ENCODE measurements at regions not wholly inside any gene's neighbourhood (a gene's known extent, or its start where the extent isn't known, plus 50 kb on each side); places are given as distances from the start of the nearest gene placed in this dataset.

DNA sequence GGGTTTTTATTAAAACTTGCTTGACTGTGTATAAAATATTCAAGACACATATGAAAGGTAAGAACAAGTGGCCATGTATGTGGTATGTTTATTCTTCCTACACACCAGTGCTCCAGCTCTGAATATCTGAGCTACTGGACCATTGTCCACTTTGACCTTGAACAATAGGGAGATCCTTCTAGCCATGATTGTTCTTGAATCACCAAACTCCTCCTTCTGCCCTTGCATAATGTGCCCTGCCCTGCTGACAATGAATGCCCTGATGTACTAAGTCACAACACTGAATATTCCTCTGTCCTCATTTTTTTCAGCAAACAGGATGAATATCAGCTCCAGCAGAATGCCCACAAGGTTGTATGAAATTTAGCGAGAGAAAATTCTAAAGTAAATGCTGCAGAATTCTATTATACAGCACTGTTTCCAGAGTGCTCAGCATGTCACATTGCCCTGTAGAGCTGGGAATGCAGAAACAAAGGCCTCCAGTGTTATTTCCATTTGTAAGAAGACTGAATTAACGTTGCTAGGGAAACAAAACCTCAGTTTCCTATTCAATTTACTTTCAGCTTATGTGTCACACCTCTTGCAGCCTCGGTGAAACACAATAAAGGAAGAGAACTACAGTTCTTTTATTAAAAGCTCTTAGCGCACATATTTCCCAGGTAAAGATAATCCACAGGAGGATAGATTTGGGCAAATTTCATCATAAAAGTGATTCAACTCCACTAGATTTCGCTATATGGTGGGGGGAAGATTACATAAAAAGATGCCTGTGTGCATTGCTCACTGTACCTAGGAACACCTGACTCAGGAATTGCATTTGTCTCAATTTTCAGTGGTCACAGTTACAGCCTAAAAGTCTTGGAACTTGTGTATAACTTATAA lies 187.4 kb upstream of the ATP1B1 start:
- DNase-seq = no peak

DNA sequence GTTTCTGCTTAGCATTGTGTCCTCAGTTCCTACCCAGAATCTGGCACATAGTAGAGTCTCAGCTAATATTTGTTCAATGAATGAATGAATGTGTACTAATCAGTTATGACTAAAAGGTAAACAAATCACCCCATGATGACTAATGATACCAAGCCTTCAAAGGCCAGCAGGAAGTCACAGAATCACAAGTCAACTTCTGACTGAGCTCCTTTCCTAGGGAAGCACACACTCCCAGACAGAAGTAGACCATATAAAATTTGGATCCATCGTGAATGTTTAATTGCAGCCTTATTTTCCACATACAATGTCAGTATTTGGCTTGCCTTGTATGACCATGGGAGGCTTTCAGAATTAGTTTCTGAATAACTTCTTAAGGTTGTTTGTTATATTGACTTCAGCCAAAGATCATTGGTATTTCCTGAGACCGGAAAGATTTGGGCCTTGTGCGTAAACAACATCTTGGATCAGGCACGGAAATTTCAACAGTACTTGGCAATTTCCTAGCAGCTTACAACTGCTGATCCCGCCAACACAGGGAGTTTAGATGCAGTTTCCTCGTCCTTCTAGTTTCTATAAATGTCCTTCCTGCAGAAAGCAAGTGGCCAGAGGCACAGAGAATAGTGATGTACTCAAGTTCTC lies 185.9 kb upstream of the ATP1B1 start:
- no peak for DNase-seq

DNA sequence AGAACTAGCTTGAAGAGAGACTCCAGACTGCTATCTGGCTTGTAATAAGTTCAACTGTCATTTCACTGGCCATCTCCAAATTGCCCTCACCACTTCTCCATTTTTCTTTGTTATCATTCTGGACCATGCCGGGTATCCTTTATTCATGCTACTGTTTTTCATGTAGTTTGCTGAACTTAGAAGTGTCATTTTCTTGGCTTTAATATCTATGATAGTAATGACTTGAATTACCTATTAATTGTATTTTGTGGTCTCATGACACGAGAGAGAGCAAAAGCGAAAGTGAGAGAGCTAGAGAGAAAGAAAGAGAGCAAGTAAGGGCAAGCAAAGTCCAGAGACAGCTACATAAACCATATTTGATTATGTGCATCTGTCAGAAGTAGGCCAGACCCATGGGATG lies 184.9 kb upstream of the ATP1B1 start:
- no peak for DNase-seq

DNA sequence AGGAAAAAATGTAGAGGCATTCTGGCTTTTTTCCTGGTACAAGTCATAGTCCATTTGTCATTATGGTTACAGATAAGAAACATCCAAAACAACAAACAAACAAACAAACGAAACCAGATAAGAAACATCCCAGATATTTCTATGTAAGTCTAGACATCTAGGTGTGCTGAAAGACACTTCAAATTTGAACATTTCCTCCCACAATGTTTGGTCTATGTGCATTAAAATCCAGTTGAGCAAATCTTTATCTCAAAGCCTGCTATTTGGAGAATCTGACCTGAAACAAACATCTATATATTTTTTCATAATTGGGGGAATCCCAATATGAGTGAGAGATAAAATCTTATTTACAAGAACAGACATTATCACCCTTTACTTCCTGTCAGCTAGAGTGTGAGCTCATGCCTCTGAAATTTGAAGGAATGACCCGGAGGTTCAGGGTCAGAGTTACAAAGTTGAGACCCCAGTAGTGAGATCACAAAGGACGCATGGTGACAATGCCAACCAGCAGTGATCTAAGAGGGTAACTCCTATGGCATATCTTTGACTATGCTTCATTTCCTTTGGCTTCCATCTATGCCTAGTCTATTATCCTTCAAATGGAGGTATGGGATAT lies 182.9 kb upstream of the ATP1B1 start:
- DNase-seq = no peak

DNA sequence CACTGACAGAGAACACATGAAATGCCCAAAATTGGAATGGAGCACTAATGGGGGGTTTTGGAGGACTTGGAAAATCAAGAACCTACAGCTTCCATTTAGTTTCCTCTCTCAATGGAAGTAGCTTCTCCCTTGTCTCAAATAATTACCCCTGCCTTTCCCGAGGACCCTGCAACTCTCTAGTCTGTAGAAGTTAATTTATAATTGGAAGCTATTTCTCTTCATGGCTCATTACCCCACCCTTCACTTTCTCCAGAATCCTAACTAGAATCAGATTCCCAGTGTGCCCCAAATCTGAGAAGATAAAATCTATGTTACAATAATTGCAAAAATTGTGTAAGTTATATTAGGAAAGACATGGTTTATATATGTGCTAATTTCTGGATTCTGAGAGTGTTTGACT lies 181.5 kb upstream of the ATP1B1 start:
- no peak for DNase-seq

DNA sequence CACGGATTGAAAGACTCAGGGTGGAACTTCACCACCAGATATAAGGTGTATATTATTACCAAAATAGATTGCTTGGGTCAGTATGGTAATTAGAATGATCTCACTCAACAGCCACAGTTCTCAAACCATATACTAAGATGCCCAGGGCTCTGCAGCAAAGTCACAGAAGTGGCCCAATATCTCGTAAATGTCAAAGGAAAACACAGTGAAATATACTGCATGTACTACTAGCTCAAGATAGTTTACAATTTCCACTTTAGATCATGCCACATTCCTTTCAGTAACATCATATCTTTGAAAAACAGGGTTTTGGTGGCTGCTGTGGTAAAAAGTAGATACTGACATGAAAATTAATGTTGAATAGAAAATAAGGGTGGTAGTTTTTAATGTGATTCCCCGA lies 180.3 kb upstream of the ATP1B1 start:
- no peak for DNase-seq

DNA sequence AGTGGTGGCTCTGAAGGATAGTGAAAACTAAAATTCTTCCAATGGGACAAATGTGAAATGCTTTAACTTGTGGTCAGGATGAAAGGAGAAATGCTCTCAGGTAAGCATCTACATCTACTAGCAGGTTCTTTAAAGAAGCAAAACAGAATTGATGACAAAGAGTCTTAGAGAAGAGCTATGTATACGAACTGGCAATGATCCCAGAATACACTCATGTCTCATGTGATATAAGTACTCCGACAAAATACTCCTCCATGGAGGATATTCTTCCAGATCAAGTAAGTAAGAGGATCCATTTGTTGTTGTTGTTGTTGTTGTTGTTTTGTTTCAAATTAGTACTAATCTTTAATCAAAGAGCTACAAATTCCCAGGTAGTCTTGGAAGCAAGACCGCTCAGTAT lies 174.0 kb upstream of the ATP1B1 start:
- no peak for DNase-seq

DNA sequence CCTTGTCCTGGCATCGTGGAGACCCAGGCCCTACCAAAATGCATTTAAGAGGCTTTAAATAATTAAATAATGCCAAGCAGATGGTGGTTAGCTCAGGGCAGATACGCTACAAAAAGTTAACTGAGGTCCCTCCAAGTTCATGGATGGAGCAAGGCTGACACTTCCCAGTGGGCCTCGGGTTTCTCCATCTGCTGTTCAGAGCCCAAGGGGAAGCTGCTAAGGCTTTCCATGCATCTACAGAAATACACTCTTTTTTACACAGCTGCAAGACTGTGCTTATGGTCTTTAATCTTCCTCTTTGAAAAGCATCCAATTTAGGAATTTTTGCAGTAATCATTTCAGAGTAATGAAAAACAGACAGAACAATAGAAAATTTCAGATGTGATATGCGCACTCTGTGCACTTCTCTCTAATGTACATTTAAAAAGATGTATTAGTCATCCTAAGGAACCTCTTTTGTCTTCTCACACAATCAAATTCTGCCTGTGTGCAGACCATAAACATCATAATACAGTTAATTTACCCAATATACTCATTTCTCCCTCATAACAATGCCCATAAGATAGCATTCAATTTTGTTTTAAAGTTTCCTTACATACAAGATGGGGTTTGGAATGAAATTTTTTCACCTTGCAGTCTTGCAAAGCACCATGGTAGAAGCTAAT lies 173.2 kb upstream of the ATP1B1 start:
- DNase-seq = no peak

DNA sequence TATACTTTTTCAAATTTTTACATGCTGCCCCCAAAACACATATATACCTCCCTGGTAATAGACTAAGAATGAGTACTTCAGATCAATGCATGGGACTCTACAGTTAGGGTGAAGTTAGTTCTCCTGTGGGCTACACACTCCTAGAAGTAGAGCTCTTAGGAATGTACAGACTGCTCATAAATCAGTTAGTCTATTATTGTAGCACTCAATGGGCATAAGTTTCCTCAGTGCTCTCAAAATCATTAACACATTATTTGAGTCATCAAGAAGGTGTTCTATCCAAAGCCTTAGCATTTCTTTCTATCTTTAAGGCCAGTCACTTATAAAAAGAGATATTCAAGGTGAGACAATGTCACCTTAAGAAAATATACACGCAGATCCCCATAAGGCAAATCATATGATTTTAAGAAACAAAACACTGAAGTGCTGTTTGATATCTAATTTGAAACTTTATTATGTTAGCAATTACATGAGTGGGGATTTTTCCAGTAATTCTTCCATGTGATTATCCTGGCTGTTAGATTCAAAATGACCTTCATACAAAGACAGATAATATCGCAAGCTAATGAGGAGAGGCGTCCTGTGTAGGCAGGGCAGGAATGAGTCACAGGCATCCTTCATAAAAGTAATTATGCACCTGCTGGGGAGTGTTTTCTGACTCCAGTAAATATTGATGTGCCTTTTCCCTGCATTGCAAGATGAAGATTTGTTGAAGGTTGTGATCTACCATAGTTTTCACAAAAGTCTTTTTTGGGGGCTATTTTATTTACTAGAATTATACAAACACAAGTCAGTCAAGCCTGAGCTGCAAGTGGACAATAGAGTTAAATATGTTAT lies 167.2 kb upstream of the ATP1B1 start:
- no peak for DNase-seq

DNA sequence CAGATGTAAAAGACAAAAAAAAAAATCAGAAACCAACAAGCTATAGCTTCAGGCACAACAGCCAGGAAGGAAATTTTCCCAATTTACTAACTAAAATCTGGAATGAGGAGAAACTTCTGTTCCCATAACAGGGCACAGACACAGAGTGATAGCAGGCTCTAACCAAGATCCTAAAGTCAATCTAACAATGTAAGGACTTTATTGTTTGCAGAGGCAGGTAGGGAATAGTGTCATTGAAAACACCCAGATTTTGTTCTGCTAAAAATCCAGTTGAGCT lies 166.6 kb upstream of the ATP1B1 start:
- DNase-seq = no peak

DNA sequence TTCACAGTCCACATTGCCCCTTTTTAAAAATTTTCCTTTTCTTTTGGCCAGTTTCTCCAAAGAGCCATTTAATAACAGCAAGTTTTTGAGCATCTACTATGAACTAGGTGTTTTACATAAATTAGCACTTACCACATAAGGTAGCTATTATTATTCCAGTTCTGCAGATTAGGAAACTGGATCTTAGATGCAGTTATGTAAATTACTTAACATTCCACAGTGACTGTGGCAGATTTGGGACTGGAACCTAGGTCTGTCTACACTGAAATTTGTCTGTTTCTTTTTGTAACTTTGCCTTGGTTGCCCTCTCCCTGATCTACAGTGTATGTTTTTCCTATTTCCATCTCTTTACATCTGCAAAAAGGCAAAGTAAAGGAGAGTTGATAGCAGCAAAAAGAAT lies 164.8 kb upstream of the ATP1B1 start:
- DNase-seq = no peak

DNA sequence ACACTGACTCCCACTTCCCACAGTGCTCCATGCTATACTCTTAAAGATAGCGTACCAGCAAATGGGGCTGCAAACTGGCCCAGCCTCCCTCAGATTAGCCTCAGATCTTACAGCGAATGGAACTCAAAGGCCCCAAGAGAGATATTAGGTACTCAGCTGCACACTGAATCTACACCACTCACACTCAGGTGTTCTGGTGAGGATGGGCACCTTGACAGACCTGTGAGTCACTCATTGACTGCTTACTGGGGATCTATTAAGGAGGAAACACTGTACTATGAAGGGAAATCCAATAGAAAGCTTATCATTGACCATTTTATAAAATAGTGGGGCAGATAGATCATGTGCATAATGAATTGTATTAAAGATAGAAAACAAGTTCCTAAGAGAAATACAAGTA lies 164.3 kb upstream of the ATP1B1 start:
- no peak for DNase-seq

DNA sequence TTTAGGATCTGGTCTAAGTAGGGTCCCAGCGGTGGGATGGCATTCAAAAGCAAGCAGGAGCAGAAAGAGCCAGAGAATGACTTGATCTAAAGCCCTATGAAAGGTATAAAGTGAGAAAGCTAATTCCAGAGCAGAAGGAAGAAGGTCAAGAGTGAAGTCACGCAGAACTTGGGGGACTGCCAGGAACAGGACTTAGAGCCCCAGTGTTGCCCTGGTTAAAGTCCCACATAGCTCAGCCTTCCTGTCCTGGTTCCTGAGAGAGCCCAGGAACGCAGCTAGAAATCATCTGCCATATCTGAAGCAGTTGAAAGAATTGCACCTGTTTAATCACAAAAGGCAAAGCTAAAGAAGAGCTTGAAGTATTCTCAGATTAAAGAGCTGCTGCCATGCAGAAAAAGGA lies 160.6 kb upstream of the ATP1B1 start:
- DNase-seq = no peak

DNA sequence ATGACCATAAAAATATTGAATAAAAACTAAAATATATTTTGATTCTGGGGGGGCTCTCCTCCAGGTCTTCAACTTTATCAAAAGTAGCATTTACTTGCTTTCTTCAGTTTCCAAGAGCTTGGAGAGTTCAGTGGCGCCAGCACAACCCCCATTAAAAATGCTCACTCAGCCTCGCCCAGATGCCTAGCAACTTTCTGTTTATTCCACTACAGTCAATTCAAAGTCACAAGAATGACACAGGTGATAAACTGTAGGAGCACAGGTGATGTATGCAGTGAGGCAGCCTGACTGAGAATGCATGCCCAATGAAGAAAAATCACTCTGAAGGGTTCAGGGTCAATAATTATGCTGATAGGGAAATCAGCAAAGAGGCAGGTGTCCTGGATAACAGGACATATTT lies 159.4 kb upstream of the ATP1B1 start:
- DNase-seq = no peak

DNA sequence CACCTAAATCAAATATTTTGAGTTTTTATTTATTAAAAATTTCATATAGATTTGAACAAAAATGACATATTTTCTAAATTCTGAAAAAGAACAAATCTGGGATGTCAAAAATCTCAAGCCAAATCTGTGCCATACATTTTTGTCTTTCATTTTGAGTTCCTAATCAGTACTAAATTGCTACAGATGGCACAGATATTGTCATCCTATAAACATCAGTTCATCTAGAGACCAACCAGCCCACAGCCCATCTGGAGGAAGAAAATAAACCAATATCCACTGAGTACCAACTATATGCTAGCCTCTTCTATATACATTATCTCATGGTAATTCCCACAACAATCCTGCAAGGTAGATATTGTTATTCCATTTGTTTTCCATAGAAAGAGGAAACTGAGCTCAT lies 156.8 kb upstream of the ATP1B1 start:
- DNase-seq = no peak

DNA sequence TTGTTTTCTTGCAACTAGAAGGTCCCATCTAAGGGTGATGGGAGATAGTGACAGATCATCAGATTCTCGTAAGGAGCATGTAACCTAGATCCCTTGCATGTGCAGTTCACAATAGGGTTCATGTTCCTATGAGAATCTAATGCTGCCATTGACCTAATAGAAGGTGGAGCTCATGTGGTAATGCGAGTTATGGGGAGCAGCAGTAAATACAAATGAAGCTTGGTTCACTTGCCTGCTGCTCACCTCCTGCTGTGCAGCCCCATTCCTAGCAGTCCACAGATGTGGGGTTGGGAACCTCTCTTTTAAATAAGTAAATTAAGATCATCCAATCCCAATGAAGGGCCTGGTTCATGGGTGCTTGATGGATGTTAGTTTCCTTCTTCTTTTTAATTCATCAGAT lies 148.7 kb upstream of the ATP1B1 start:
- DNase-seq = no peak

DNA sequence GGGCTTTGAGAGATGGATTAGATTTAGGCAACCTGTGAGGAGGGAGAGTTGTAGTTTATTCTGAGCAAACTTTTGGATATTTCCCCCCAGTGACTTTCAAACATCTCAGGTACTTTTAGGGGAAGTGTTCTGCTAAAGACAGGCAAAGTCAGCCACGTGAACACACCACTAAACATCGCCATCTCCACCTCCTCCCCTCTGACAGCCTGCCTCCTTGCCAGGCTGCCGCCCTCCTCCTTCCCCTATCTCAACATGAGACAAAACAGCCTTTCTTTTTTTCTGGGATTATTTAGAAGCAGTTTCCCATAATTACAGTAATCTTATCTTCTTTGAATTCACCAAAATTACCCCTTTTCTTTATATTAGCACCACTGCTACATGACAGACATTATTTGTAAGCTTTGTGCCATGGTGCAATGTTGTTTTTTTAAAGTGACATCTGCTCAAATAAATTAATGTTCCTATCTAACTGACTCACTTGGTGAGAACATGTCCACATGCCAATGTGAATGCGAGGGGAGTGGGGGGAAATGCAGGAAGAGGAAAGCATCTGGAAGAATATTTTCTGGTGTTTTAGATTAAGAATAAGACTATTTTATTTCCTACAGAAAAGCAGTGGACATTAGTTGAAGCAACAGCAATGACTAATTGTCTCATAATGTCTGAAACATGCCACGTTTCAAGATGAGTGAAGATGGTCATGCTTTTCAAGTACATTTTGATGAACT lies 147.8 kb upstream of the ATP1B1 start:
- DNase-seq = no peak

DNA sequence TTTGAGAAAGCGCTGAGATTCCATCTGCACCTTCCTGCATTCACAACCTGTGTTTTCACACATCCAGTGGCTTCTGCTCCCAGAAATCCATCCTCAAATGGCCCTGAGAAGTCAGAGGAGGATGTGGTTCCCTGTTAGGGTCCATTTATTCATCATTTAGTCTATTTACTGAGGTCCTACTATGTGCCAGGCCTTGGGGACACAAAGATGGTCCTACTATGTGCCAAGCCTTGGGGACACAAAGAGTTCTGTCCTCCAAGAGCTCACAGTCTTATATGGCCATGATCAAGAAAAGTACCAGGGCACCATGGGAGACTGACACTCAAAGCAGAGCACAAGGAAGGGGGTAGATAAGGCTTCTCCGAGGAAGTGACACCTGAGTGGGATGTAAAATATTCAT lies 147.1 kb upstream of the ATP1B1 start:
- DNase-seq = no peak

DNA sequence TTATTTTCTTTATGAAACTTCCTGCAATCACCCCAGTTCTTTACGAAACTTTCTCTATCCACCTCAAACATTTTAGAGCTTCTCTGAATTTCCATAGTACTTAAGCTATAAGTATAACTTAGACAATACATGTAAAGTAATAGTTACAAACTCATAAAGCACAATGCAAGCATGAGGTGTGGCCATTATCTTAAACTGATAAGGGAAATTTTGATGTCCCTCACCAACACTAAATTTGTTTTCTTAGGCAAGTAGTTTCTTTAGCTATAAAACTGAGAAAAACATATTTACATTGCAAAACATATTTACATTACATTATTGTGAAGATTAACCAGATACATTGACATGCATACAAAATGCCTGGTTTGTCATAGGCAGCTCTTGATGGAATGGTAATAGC lies 146.4 kb upstream of the ATP1B1 start:
- DNase-seq = no peak

DNA sequence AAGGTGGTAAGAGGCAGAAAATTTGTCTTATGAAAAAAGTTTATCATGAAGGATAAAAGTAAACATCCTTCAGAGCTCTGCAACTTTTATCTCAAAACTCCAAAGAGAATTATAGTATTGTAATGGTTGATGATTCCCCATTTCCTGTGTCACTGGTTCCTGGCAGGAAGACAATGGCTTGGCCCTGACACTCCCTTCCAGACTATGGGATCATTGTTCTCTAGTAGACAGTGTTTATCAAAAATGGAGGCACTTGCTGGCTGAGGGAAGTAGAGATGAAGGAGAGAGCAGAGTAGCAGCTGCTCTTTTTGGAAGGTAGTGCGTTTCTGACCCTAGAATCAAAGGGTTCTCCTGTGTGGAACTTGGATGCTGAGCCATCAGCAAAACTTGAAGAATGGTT lies 145.9 kb upstream of the ATP1B1 start:
- DNase-seq = no peak

DNA sequence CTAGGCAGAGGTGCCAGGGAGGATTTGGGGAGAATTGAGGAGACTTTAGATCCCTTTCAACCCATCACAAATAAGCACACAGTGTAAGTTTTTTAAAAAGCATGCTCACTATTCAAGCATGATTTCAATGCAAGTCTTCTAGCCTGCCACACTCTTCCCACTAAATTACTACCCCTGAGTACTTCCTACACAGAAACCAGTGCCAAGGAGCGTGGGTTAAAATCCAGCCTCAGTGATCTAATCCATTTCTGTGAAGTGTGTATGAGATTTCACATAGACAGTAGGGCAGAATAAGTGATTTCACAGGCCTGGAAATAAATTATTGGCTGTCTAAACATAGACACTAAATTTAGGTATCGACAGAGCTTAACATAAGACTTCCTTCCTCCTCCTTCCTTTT lies 142.9 kb upstream of the ATP1B1 start:
- DNase-seq = no peak

DNA sequence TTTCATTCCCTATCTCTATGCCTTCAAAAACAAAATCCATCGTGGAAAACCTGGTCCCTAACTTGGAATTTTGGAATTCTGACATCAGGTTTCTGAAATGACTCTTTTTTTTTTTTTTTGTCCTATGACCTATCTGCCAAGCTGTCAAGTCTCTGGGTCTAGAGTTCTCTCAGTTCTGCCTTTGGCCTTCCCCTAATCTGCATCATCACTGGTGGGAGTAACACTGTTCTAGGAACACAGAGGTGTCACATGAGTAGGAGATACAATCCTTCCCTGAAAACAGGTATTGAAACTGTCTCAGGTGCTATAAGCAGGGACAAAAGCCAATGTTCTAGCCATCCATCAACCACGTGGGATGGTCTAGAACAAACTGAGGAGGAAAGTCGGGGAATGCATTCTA lies 142.0 kb upstream of the ATP1B1 start:
- no peak for DNase-seq

All from right kidney (tissue), 1 donor.